Endothelial cell of umbilical vein (primary cell): ENCODE measurements at regions not wholly inside any gene's neighbourhood (a gene's known extent, or its start where the extent isn't known, plus 50 kb on each side); places are given as distances from the start of the nearest gene placed in this dataset.

Experiments
- BruUV-seq: library from RNA; stranded (reverse); fragments of 400-500 nt; replicated peaks from 2 replicates; lab custom pipeline; 2021; lab: Mats Ljungman, UMichigan
- CTCF ChIA-PET: fragments of 300-600, 350-600 bp; sonication (Branson Sonifier 250); formaldehyde crosslinking; loops from one replicate; lab custom pipeline; 2021; ENCODE audit warnings: antibody characterized with exemption, inconsistent platforms; lab: Charles Lee
- POLR2A ChIA-PET: fragments of 300-600, 350-600 bp; sonication (Branson Sonifier 250); formaldehyde crosslinking; loops from one replicate; lab custom pipeline; 2021; ENCODE audit warnings: antibody characterized with exemption, inconsistent platforms; lab: Charles Lee
- DNase-seq: peaks from one replicate; pipeline ENCODE4 v3.0.0-alpha.2; 2011; ENCODE audit warnings: low read depth, low spot score
- FAIRE-seq: peaks from 2 replicates; lab custom pipeline; 2011; peaks lifted over from hg19 to GRCh38; lab: Jason Lieb, UNC
- H2AFZ ChIP-seq: 2 replicates; pipeline ENCODE4 v1.6.0; 2012; ENCODE audit warnings: low read depth, low read length, control low read depth, inconsistent platforms
- H3K27ac ChIP-seq: 2 replicates; pipeline ENCODE4 v1.5.1; 2011; ENCODE audit warnings: low read depth, mild to moderate bottlenecking, control low read depth, low read length, moderate library complexity; ENCODE audit not compliant: insufficient read depth
- H3K27me3 ChIP-seq, 2 experiments: 2 replicates each; pipeline versions ENCODE4 v1.6.0 to v1.6.1; 2011; ENCODE audit warnings: low read length in 2 of 2, mixed read lengths in 1 of 2; ENCODE audit not compliant: control insufficient read depth in 2 of 2, insufficient read depth in 2 of 2
- H3K36me3 ChIP-seq, 2 experiments: 2 replicates in 1 of 2; 3 replicates in 1 of 2; pipeline ENCODE4 v1.5.1; 2011; ENCODE audit warnings: low read length in 2 of 2, mild to moderate bottlenecking in 1 of 2, moderate library complexity in 1 of 2; ENCODE audit not compliant: control insufficient read depth in 2 of 2, insufficient read depth in 2 of 2; ENCODE audit errors: extremely low read depth in 1 of 2
- H3K4me1 ChIP-seq: 3 replicates; pipeline ENCODE4 v1.5.1; 2011; ENCODE audit warnings: mild to moderate bottlenecking, low read length; ENCODE audit not compliant: control insufficient read depth, insufficient read depth; ENCODE audit errors: extremely low read depth
- H3K4me2 ChIP-seq: 2 replicates; pipeline ENCODE4 v1.6.1; 2011; ENCODE audit warnings: low read length, control low read depth, mixed read lengths; ENCODE audit not compliant: insufficient read depth
- H3K4me3 ChIP-seq, 3 experiments: fragments of 200-600 bp in 1 of 3; sonication (generic), shearing (Covaris generic) in 1 of 3; replicated peaks in 1 of 3; 2 replicates each; pipeline ENCODE4 v1.5.1; 2011 to 2016; ENCODE audit warnings: control low read depth in 3 of 3, low read length in 3 of 3, mild to moderate bottlenecking in 2 of 3, inconsistent platforms in 1 of 3, low read depth in 1 of 3, moderate library complexity in 1 of 3; ENCODE audit not compliant: insufficient read depth in 1 of 3
- H3K79me2 ChIP-seq: 2 replicates; pipeline ENCODE4 v1.6.0; 2012; ENCODE audit warnings: low read length, inconsistent platforms; ENCODE audit not compliant: control insufficient read depth, insufficient read depth
- H3K9ac ChIP-seq: replicated peaks from 2 replicates; pipeline ENCODE3; 2011; ENCODE audit warnings: low read length, control low read depth; ENCODE audit not compliant: insufficient read depth; ENCODE audit errors: extremely low read depth
- H3K9me1 ChIP-seq: replicated peaks from 3 replicates; pipeline ENCODE4 v1.6.0; 2011; ENCODE audit warnings: mild to moderate bottlenecking, low read length; ENCODE audit not compliant: control insufficient read depth, insufficient read depth; ENCODE audit errors: extremely low read depth
- H3K9me3 ChIP-seq: replicated peaks from 2 replicates; pipeline ENCODE4 v1.5.1; 2012; ENCODE audit warnings: low read length, inconsistent platforms; ENCODE audit not compliant: control insufficient read depth, insufficient read depth
- H4K20me1 ChIP-seq: replicated peaks from 2 replicates; pipeline ENCODE3; 2011; ENCODE audit warnings: mild to moderate bottlenecking, low read length; ENCODE audit not compliant: control insufficient read depth, insufficient read depth; ENCODE audit errors: extremely low read depth
- CTCF ChIP-seq, 2 donors: IDR thresholded peaks; 1 replicate in 1 of 2; 2 replicates in 1 of 2; pipeline ENCODE4 v1.5.1; 2011; ENCODE audit warnings: low read length in 2 of 2, mild to moderate bottlenecking in 2 of 2, moderate library complexity in 2 of 2, control low read depth in 1 of 2, inconsistent platforms in 1 of 2, low read depth in 1 of 2; ENCODE audit not compliant: insufficient read depth in 1 of 2; ENCODE audit errors: extremely low read depth in 1 of 2
- GATA2 ChIP-seq: IDR thresholded peaks from 2 replicates; pipeline ENCODE4 v1.7.0; 2011; ENCODE audit warnings: low read depth, mild to moderate bottlenecking, moderate library complexity, mixed read lengths, low read length; ENCODE audit not compliant: insufficient read length, insufficient read depth
- JUN ChIP-seq: IDR thresholded peaks from 2 replicates; pipeline ENCODE4 v1.6.1; 2011; ENCODE audit warnings: borderline replicate concordance, low read depth; ENCODE audit not compliant: insufficient read length, insufficient read depth
- POLR2AphosphoS5 ChIP-seq: IDR thresholded peaks from 2 replicates; pipeline ENCODE4 v1.6.1; 2012; ENCODE audit warnings: low read depth, mild to moderate bottlenecking, control low read depth, low read length, moderate library complexity; ENCODE audit not compliant: insufficient read depth
- dilution Hi-C: fragments of 300-500 bp; cut with MboI; formaldehyde crosslinking; loops from one replicate; pipeline ENCODE4 v1.15.0; 2019; ENCODE audit warnings: low sequenced_read_pairs; ENCODE audit not compliant: extremely low pct_ligation_motif_present
- intact Hi-C: fragments of 100-400 bp; cut with micrococcal nuclease; formaldehyde crosslinking; loops from one replicate; pipeline ENCODE4 v1.10.0; 2022

GRCh38 chr6:163752446-163752845, 337.9 kb downstream of the QKI start:
- Histone ChIP-seq H3K79me2 (no peaks in the 10 kb centered on the region), H3K27me3 (no peaks in the 10 kb centered on the region), H3K27ac (no peak overlapping the region), H3K9me1 (no peaks in the 10 kb centered on the region), H3K4me3 (no peak overlapping the region), H3K9me3 (no peaks in the 10 kb centered on the region), H3K4me1 (no peaks in the 10 kb centered on the region), H2AFZ (no peak overlapping the region), H3K9ac (no peak overlapping the region), H4K20me1 (no peaks in the 10 kb centered on the region), H3K36me3 (no peaks in the 10 kb centered on the region), H3K4me2 (no peak overlapping the region)
- DNase-seq: no peak
- intact Hi-C loops (no loop called here), dilution Hi-C loops (no loop called here)
- no TSS peak for BruUV-seq
- FAIRE-seq: no peak
- POLR2A ChIA-PET: no interaction called here
- TF ChIP-seq JUN: no peak
- no peak for TF ChIP-seq POLR2AphosphoS5
- TF ChIP-seq CTCF (IDR thresholded peaks at IDR 0.05; ENCODE audit: extremely low read depth in 1 of 2, insufficient read depth in 1 of 2, low read depth in 1 of 2, low read length in 2 of 2): no peak
- CTCF ChIA-PET: no interaction called here

- H3K27me3 ChIP-seq: no peaks in the 10 kb centered on the region
- H3K4me3 ChIP-seq: no peak overlapping the region
- TF ChIP-seq GATA2: no peak
- CTCF ChIA-PET: no interaction called here
- H3K9me1 ChIP-seq: no peaks in the 10 kb centered on the region
- no peak overlapping the region for H3K9ac ChIP-seq
- no peaks in the 10 kb centered on the region for H4K20me1 ChIP-seq
- DNase-seq (no peak), FAIRE-seq (no peak)
- H3K4me2 ChIP-seq: no peak overlapping the region
- no TSS peak for BruUV-seq
- H3K27ac ChIP-seq: no peak overlapping the region
- H3K4me1 ChIP-seq: no peaks in the 10 kb centered on the region
- intact Hi-C loops: no loop called here
- H3K79me2 ChIP-seq: no peaks in the 10 kb centered on the region
- no peak overlapping the region for H2AFZ ChIP-seq
- POLR2A ChIA-PET: no interaction called here
- dilution Hi-C loops: no loop called here
- no peaks in the 10 kb centered on the region for H3K36me3 ChIP-seq
- H3K9me3 ChIP-seq: no peaks in the 10 kb centered on the region
Observed at GRCh38 chr6:163751032-163751525, 336.6 kb downstream of the QKI start.
